NCI-H1048 (cell line): ENCODE measurements at regions not wholly inside any gene's neighbourhood (a gene's known extent, or its start where the extent isn't known, plus 50 kb on each side); places are given as distances from the start of the nearest gene placed in this dataset.
"Not testable (repeated sequence)": the region's sequence is repeated elsewhere in the genome, so short reads cannot be mapped to it uniquely, and the experiment has no call there.

Experiments
- DNase-seq: peaks from one replicate; lab custom pipeline; 2025; lab: John Stamatoyannopoulos, UW

DNA sequence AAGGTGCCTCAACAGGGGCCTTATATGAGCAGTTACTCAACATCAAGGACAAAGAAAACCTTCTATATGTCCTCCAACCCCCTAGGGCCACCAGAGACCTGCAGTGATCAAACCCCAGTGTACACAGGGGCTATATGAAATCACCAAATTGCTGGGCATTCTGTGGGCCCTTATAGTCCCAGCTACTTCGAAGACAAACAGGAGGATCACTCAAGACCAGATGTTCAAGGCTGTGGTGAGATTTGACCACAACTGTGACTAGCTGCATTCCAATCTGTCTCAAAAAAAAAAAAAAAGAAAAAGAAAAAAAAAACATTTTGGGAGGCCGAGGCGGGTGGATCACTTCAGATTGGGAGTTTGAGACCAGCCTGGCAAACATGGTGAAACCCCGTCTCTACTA, 51.0 kb upstream of the PRB2 start:
- DNase-seq = no peak

DNA sequence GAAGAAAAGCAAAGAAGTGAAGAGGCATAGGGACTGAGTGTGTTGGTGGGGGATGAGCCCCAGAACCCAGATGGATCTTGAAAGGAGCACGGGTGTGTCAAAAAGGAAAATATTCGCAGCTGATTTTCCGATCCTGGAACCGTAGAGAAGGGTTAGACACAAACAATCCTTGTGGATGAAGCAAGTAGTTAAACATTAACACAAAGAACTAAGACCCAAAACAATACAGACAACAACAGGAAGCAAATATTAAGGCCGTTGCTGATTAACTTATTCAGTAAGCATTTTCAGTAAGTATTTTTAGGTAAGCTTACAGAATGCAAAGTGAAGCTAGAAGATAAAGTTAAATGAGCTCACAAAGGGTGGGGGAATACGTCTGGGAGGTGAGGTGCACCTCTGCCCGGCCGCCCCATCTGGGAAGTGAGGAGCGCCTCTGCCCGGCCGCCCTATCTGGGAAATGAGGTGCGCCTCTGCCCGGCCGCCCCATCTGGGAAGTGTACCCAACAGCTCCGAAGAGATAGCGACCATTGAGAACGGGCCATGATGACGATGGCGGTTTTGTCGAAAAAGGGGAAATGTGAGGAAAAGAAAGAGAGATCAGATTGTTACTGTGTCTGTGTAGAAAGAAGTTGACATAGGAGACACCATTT, 62.8 kb upstream of the PRB2 start:
- no peak for DNase-seq

DNA sequence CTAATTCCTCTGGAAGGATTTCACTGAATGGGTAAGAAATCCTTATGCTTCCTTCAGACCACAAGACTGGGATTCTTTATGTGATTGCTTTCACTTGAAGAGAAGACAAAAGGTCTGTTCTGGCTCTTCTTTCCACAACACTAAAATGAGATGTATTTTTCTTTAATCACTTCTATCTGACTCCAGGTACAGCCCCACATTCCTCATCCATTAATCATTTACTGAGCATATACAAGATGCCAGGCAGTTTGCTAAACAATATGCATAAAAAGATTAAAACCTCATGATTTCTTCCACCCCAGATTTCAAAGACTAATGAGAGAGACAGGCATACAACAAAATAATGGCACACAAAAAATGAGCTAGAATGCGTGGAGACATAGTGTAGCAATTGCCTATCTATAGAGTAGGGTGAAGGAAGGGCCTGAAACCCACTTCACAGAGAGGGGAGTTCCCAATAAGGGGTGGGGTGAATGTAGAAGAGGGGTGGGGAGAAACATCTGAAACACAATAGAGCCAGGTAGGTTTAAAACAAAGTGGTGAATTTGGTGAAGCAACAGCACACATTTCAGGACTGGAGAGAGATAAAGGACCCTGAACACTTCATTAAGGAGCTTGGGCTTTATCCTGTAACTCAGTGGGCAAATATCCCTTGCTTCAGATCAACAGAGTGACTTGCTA, 65.1 kb upstream of the PRB2 start:
- DNase-seq = no peak

DNA sequence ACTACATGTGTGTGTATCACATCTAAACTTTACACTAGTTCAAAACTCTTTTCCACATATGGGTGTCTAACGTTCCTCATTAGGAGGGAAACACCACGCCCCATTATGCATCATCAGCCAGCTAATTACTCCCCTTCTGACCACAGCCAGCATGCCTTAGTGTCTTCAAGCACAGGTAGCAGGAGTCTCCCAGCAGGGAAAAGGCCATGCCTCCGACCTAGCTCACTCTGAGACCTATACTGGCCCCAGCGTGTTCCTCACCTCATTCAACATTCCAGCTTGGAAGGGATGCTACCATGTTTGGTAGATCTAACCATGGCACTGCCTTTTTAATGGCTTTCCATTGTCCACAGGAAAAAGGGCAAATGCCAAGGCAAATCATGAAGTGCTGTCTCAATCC, 66.1 kb upstream of the PRB2 start:
- no peak for DNase-seq

DNA sequence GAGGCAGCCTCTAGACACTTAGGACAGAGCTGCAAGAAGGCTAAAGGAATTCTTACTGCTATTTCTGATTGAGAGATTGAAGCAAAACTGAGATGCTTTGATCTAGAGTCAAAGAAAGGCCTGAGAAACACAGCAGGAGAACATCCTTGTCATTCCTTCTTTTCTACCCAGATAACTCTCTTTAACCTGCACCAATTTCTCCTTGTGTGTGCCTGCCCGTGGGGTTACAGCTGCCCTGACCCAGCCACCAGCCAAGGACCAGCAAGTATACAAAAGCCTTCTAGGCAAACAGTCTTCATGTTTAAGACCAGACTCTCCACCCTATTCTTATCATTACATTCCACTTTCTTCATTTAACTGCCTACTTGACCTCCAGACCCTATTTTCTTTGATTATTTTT, 81.7 kb upstream of the PRB2 start:
- no peak for DNase-seq

DNA sequence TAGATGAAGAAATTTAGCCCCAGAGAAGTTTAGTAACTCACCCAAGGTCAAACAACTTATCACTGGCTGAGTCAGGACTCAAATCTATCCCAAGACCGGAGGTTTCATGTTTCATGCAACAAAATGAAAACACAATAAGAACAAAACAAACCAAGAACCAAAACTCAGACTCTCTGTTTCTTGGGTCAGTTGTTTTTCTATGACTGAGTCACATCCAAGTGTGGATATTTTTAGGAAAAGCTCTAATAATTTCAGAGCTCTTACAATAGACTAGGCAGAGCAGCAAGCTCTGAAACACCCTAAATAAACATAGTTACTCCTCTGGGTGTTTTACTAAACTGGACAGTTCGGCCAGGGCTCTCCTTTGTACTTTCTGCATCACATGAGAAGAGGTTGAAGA, 87.6 kb upstream of the PRB2 start:
- no peak for DNase-seq

DNA sequence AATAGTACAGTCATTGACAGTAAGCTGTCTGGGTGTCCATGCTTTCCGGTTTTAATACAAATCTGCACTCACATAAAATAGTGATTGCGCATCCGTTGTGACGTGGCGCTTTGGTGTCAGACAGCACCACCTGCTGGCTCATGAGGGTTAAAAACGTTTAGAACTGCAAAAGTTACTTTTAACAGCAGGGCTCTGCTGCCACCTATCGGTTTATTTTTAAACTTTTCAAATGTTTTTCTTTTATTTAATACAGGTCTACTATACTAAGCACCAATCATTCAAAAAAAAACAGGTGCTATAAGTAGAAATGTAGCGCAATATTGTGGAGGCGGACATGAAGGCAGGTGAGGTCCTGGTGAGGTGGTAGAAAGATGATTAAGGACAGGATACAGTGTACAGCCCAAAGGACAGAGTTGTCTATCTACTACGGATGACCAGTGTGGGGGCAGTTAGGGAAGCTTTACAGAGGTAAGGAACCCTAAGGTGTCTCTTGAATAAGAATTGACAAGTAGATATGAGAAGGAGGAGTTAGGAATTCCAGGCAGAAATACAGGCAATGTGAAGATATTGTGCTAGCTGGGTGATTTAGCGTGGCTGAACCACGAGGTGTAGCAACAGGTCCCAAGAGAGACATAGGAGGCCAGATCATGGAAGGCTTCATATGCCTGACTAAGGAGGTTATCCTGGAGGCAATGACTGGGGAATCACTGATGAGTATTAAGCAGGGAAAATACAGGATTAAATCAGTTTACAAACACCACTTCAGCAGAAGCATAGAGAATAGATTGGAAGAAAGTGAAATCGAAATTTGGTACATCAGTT, 91.5 kb upstream of the PRB2 start:
- peak; percentile 70 for DNase-seq

DNA sequence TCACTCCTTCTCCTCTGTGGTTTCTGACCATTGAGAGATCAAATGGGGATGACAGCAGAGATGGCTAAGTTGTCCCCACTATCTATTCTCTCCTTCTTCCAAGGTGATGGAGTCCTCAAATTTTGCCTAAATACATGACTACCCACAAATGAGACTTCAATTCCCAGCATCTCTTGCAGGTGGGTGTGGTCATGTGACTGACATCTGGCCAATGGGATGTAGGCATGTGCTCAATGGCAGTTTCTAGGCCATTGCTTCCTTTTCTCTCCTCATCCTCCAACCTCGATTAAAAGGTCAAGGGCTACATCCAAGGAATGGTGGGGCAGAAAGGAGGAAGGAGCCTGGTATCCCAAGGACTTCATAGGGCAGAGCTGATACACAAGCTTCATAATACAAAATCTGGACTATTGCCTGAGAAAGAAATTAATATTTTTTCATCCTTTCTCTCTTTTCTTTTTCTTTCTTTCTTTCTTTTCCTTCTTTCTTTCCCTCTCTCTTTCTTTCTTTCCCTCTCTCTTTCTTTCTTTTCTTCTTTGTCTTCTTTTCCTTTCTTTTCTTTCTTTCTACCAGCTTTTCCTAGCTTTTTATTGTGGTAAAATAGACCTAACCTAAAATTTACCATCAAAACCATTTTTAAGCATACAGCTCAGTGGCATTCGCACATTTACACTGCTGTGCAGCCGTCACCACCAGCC, 100.9 kb upstream of the PRB2 start:
- DNase-seq = no peak

DNA sequence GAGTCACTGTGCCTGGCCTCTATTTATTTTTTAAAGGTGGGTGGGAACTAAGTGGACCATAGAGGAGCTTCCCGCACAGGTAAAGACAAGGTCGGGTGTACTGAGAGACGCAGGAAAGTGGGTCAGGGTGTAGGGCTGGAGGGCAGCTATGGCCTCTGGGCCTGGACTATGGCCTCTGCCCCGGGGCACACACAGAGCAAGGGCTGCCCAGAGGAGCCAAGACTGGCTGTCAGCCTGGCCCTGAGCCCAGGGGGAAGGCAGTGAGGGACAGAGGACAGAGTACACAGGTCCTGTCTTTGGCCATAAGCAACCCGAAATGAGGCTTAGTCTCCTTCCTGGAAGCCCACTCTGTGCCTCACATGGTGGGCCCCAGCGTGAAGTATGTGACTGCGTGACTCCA, 102.1 kb upstream of the PRB2 start:
- no peak for DNase-seq

DNA sequence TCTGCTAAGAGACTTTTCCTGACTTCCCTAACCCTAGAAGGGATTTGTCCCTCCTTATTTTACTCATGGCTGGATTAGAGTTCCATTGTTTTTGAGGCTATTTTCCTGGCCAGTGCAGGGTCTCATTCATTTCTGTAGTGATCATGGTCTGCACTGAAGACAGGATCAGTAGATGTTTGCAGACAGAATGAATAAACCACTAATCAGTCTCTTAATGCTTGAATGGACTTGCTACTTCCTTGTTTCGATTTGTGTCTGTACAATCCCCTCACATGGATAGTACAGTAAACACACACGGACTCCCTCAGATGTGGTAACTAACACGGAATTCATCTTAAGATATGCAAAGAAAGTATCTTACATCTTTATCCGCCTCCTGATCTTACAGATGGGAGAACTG, 102.6 kb upstream of the PRB2 start:
- no peak for DNase-seq

DNA sequence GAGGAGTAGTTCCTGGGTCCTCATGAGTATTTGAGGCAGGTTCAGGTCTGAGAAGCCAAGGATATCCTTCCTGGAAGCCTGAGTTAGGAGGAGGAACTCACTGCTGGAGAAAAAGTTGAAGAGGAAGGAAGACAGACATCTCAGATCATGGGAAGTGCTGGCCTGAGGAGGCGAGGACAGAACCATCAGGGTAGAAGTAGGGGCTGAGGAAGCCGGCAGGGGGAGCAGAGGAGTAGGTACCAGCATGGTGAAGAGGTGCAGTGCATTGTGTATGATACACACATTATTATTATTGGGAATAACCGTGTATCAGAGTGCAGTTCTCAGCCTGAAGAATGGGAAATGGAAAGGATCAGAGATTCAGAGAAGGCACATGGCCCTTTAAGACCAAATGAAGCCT, 103.2 kb upstream of the PRB2 start:
- DNase-seq = not testable (repeated sequence)

DNA sequence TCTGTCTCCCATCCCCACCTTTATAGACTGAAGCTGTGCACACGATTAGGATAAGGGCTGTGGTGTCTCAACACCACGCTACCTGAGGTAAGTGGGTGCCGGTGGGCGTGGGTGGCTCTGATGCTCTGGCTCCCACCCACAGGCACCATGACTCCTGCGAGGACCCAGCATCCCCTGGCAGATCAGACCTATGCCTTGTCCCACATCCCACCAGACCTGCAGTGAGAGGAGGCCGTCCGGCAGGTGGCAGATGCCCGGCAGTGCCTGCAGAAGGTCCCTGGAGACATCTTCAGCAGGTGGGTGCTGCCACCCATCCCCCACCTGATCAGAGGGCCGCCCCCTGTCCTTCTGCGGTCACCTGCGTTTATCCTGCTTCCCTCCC, 104.4 kb upstream of the PRB2 start:
- DNase-seq = no peak

DNA sequence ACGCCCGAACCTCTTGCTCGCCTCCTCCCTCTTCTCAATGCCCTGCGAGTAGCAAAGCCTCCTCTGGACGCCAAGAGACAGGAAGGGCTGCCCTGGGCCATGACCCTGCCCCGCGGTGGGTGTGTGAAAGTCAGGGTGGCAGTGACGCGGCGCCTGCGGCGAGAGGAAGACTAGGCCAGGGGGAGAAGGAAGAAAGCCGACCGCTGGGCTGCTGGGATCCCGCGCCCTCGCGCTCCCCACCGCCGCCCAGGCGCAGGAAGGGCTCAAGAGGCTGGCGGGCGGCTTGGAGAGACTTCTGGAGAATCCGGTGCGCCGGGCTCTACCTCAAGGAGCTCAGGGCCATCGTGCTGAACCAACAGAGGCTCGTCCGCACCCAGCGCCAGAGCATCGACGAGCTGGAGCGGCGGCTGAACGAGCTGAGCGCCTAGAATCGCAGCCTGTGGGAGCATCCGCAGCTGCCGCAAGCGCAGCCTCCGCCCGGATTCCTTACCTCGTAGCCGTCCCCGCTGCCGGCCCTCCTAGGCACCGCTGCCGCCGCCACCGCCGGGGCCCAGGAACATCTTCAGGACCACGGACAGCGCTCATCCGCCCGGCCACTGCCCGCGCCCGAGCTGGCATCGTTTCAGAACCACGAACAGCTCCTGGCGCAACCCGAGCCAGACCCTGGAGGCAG, 105.0 kb upstream of the PRB2 start:
- DNase-seq = peak; percentile 89

DNA sequence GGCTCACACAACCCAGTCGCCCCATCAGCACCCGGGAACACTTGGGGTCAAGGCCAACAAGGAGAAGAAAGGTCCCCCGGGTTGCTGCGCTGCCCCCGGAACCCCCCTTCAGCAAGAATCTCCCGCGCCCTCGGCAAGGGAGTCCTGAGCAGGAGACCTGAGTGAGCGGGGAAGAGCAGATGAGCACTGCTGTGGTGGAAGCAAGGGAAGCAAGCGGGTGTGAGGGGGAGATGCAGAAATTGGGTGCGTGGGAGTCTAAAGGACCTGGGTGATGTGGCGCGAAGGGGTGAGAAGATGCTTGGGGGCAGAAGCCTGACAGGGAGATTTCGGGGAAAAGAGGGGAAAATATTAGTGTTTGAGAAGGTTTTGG, 105.5 kb upstream of the PRB2 start:
- DNase-seq = no peak

DNA sequence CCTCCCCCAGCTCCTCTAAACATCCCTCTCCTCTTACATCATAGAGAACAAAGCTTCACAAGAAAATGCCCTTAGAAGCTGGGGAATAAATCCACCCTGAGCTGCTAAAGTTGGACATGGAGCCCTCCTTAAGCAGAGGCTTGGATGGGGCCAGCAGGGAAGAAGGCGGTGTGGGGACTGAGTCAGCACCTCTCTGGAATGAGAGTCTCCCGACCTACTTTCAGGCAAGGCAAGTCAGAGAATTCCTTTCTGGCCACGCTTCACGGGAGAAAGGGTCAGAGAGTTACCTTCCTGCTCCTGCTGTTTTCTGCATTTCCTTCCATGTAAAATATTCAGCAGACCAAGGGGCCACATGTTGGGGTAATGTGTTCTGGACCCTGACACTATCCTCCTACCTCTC, 113.3 kb upstream of the PRB2 start:
- no peak for DNase-seq

DNA sequence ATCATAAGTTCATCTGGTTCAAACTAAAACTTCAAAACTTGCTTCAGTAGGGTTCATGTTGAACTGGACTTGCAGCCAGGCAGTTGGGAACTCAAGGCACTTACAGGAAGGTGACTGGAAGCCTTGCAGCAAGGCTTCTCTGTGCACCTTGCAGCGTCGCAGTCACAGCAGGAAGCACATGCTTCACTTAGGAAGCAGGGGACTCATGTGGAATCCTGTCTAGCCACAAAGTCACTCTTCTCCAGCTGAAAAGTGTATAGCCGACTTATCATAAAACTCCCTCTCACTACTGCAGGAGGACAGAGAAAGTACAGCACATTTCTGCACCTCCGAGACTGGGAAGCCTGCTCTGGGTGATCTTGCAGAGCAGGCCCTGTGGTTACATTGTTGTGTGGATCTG, 114.0 kb upstream of the PRB2 start:
- DNase-seq = no peak

DNA sequence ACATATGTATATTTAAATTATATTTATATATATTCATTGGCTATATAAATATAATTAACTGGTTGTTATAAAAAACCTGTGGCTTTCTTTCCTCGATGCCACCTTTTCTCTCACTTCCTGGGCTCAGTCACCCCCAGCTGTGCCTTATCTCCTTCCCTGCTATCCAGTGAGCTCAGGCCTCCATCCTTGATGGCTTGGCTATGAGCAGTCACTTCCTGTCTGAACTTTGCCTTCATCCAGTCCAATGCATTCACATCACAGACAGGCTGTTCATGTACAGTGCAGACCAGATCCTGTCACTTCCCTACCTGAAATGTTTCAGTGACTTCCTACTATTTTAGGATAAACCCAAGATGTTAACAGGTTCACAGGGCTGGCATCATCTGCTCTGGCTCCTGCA, 115.3 kb upstream of the PRB2 start:
- DNase-seq = no peak

DNA sequence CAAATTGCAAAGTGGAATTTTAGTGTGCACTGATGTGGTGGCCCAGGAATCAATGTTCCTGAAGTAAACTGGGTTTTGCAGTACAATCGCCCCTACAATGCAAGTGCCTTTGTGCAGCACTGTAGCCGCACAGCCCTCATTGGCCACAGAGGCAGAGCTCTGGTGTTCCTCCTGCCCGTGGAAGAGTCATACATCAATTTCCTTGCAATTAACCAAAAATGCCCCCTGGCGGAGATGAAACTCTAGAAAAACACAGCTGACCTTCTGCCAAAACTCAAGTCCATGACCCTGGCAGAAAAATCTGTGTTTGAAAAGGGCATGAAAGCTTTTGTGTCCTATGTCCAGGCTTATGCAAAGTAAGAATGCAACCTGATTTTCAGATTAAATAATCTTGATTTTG, 117.9 kb upstream of the PRB2 start:
- no peak for DNase-seq

DNA sequence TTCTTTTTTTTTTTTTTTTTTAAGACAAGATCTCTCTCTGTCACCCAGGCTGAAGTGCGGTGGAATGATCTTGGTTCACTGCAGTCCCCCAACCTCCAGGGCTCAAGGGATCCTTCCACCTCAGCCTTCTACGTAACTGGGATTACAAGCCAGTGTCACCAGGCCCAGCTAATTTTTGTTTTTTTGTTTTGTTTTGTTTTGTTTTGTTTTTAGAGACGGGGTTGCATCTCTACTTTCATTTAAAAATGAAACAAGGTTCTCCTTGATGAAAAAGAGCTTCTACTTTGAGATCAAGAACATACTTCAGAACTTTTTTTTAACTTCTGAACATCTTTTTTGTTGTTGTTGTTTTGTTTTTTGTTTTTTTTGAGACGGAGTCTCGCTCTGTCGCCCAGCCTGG, 121.7 kb upstream of the PRB2 start:
- no peak for DNase-seq

DNA sequence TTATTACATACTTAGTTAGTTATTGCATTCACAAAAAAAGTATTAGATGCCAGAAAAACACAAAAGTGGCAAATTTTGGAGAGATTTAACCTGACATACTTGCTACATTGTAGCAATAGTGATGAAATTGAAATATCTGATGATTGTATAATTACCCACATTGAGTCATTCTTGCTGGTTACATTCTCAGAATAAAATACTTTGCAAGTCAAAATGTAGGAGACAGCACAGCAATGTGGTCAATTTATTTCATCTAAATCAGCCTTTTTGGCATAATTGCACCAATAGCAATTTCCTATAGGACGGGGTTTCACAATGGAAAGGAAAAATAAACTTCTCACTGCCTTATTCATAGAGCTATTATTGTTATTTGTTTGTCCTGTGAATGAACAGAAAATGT, 125.0 kb upstream of the ETV6 start:
- DNase-seq = no peak

DNA sequence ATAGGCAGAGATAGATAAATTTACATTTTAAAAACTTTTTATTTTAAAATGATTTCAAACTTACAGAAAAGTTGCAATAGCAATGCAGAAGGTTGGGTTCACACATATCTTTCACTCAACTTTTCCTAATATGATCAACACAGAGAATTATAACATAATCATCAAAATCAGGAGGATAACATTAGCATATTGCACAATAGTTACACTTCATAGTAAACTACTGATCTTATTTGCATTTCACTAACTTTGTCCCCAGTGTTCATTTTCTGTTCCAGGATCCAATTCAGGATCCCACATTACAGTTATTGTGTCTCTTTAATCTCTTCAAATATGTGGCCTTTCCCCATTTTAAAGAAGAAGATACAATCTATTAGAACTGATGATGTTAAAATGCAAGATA, 115.4 kb upstream of the ETV6 start:
- no peak for DNase-seq

DNA sequence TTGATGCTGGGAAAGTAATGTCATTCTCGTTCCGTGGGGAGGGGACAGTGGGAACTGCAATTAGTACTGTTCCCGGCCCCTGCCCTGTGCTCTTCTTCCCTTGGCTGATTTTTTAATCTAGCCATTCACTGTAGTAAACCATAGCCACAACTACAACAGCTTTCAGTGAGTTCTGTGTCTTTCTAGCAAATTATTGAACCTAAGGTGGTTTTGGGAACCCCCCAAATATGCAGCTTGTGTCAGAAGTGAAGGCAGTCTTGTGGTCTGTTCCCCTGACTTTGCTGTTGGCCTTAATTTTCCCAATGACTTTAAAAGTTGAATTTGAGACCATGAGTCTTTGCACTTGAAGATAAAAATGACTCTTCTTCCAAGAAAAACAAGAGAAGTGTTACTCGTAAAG, 114.3 kb upstream of the ETV6 start:
- no peak for DNase-seq
